ENCODE measurements at regions not wholly inside any gene's neighbourhood (a gene's known extent, or its start where the extent isn't known, plus 50 kb on each side); places are given as distances from the start of the nearest gene placed in this dataset.

DNA sequence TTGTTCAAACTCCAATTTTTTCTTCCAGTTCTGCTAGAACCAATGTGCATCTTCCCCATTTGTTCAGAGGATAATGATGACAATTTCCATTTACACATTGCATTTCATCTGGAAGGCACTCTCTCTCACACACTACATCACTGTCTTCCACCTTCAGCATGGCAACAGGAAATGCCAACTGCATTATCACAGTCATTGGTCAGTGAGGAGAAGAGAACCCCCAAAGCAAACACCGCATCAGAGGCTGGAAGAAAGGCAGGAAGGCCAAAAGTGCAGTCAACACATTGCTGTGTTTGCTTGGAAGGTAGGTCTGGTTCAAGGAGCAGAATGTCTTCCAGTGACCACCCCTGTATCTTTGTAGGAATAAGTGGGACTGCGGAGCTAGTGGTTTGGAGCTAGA, 192.2 kb upstream of the RHOBTB1 start:
- no peak for DNase-seq

DNA sequence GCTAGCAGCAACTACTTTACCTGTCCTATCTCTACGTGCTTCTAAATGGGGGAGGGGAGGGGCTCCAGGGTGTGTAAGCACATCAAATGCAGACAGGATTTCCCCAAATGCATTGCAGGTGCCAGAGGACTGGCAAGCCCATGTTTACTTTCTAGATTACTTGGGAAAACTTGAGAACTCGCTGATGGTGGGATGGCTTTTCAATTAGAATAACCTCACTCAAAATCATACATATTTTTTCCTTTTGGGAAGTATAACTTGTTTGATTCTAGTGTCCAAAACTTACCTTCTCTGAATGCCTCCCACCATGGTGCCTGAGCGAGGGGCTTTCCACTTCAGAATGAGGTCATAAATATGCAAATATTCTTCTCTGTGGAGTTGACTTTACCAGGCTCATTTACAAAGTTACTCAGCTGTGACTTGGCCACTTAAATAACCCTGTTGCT, 191.3 kb upstream of the RHOBTB1 start:
- DNase-seq: no peak

DNA sequence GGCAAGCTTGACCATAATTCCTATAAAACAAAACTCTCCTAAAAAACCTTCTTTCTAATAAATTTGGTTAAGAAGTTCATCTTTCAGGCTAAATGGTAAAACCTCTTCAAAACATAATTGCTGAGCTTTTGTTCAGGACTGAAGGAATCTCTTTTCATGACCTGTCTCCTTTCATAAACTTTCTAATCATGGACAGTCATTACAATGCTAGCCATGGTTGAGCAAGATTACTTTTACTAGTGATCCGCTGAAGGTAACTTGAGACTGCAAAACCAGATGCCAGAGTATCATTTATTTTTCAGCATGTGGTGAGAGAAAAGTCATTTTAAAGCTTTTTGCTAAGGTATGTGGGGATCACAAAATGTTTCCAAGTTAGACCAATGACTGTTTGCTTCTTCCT, 186.4 kb upstream of the RHOBTB1 start:
- DNase-seq: no peak

DNA sequence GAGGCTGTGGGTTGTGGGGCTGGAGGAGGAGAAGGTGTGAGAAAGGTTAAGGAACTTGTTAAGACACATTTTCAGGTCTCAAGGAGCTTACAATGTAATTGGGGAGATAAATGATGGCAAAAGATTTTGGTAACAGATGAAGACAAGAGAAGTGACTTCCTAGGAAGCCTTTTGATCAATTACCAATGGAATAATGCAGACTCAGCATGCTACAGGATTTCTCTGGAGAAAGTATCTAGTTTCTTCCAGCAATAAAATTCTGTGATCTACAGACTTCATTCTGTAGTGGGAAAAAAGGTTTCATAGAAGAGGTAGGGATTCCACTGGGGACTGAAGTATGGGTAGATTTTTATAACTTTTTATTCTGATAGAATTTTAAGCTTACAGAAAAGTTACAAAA, 184.2 kb upstream of the RHOBTB1 start:
- no peak for DNase-seq

DNA sequence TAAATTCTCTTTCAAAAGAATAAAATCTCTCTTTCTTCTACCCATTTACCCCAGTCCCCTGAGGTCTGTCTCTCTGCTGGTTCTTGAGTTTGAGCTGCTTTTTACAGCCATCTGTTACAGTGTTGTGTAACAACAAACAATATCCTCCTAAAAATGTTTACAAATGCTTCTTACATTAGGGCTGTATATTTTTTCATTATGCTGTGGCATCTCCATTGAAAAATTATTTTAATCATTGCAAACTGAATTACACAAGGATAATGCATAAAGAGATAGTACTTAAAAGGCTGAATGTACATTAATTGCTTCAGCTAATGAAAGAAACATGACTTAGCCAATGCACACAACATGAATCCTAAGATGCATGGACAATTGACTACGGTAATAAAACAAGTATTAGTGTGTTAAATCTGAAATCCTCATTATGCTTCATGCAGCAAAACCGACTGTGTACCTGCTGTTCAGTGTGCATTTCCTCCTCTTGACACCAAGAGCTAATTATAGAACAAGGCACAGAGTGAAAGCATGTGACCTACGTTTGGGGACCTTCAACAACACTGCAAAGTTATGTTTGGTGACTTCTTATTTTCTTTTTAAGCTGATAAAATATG, 181.7 kb upstream of the RHOBTB1 start:
- DNase-seq: no peak

DNA sequence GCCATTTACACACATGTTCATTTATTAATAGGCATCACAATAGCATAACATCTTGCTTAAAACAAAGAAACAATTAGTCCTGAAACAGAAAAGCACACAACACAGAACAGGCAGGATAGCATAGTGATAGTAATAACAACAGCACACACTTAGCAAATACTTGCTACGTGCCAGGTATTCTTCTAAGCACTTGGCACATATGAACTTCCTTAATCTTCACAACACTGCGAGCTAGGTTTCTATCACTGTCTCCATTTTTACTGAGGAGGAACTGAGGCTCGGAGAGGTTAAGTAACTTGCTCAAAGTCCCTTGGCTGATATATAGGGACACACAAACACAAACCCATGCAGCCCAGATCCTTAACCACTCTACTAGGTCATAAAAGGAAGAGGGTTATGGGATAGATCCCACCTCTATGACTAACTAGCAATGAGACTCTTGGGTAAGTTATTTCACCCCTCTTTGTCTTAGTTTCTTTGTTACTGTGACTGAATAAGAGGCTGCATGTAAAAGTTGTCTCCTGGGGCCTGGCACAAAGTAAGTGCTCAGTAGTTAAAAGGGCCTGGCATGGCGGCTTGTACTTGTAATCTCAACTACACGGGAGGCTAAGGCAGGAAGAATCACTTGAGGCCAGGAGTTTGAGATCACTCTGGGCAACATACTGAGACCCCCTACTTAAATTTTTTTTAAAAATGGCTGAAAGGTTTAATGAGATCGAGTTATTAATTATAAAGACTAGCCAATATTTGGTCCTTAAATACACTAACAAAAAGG, 181.0 kb upstream of the RHOBTB1 start:
- DNase-seq: no peak

DNA sequence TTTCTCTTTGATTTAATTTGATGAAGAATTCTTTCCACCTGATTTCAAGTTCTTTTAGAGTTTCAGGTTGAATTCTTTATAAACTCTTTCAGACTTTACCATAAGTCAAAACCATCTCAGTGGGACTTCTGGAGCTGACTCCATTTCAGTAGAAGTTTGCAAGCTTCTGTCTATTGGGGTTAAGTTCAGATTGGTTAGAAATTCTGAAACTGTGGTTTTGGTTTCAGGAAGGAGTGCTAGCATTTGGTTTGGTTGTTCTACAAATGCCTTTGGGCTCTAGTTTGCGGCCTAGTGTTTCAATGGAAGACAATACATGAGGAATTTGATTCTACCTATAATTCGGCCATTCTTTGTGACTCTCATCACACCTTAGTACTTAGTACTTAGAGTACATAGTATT, 176.8 kb upstream of the RHOBTB1 start:
- no peak for DNase-seq

DNA sequence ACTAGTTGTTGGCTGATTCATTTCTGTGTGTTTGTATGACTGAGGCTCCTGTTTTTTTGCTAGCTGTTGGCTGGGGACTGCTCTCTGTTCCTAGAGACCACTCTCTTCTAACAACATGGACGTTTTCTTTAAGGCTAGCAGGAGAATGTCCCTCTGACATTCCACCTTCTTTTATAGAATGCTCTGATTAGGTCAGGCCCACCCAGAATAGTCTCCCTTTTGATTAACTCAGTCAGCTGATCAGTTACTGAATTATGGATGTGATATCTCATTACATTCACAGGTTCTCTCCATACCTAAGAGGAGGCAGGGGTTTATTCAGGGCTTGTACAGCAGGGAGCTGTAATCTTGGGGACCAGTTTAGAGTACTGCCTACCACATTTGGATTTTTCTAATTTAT, 175.6 kb upstream of the RHOBTB1 start:
- DNase-seq: no peak

DNA sequence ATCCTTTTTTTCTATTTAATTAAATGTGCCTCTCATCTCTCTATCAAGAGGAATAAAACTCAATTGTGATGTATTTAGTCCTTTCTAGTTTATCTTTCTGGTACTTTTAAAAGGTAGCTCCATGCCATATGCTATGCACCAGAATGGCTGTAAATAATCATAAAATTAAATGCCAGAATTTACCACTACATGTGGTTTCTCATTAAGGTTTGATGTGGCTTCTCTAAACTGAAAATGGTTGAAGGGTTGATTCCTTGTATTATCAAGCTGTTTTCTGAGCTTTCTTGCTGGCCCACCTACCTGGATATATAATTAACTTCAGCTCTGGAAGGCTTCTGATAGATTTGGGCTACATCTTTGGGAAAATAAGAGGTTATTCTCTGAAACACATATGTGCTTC, 171.9 kb upstream of the RHOBTB1 start:
- DNase-seq: no peak

DNA sequence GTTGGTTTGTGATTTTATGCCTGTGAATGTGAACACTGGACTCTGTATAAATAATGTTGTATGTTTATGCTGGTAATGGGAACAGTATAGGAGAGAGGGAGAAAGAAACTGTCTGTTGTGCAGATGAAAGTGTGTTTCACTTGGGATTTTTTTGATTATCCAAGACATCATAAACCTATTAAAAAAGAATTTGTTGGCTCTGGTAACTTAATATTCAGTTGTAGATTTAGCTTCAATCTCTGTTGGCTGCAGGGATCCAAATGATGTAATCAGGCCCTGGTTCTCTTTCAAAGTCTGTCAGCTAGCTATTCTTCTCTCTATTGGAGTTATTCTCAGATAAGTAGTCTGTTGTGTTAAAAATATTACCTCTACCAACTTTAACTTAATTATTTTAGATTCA, 168.8 kb upstream of the RHOBTB1 start:
- DNase-seq: no peak

DNA sequence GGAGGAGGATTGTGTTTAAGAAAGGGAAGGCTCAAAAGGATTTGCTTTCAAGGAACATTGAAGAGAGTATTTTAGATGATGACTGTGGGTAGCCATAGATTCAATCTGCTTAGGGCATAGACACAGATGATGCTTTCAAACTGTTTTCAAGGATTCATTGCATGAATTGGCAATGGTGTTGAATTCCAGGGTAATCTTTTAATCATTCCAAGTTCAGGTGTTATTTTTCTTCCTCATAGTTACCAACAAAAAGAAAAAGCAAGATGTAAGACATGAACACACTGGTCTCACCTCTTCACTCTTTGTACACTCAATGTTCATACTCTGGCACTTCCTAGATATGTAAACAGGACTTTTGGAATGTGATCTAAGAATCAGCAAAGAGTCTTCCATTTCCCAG, 167.0 kb upstream of the RHOBTB1 start:
- DNase-seq: no peak

DNA sequence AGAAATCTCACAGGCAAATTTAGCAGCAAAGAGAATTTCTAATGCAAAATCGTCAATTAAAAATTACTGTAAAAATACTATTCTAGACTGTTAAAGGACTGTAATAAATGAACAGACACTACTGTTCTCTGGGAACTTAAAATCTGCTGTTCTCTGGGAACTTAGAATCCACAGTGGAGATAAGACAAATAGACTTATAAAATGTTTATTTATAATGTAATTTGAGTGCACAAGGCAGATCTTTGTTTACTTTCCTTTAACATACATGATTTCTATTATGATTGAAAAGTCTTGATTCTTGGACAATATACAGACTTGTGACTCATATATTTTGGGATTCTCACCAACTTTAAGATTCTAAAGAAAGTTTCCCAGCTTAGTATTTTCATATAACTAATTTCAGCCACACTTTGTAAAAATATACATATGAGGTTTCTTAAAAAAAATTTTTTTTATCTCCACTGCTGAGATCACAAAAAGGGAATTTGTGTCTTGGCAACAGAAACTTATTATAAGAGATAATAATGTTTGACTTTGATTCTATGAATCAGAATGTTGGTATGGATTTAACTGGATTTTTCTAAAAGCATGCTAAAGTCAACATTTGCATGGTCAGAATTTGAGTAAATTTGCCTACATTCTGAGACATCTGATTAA, 166.3 kb upstream of the RHOBTB1 start:
- DNase-seq: no peak

DNA sequence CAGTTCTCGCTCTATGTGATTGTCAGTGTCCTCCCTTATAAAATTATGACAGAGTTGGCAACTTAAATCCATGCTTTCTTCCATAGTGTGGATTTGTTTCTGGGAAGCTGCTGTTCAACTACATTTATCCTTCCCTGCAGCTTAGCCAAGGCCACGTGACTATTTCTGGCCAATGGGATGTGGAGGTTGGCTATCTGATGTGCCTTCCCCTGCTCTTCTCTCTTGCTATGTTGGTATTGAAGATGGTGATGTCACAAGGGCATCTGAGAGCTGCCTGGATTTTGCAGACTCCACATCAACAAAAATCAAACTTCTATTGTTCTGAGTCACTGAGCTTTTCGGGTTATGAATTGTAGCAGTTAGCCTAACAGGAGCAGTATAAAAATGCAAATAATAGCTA, 164.9 kb upstream of the RHOBTB1 start:
- no peak for DNase-seq

DNA sequence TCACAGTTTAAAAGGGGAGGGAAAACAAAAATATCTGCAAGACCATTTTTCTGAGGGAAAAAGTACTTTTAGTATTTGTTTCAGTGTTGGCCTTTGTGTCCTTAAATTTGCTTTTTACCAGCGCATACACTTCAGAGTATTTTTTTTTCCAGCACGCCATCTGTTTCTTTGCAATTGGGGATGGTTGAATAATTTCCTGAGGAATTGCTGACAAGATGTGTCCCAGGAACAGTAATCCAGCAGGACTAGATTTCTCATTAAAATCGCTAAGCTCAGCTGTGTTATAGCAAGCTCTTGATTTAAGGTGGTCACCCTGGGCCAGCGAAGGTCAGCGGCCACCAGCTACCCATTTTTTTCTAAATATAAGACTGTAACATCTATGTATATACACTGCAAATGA, 156.9 kb upstream of the RHOBTB1 start:
- no peak for DNase-seq

DNA sequence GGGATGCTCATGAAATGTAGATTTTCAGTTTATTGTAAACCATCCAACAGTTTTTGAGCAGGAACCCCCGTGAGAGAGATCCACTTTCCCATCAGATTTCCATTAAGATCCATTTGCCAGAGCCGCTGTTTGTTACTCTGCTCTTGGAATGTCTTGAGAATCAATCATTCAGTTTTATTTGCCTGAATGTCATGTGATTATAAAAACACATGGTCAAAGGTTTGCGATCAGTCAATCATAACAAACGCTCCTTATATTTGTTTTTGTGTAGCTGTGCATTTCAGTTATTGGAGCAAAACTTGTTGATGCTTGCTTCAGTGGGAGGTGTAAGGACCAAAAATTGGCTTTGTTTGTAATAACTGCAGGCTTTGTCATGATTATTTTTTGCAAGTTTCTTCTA, 155.8 kb upstream of the RHOBTB1 start:
- DNase-seq: no peak

DNA sequence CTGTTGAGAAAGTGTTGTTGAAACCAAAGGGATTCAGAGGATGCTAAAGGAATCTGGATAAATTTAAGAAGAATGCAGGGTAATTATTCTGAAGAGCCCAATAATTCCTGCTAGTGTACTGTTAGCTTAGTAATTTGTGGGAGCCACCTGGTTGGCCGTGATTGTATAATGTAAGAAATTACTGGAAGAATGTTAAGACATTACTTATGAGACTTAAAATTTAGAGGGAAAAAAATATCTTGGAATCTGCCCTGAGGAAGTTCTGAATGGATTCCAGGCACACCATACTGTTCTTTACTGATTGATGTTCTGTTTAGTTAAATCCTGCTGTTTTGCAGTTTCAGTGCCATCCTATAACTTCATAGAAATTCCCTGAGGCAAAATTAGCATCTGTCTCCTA, 155.0 kb upstream of the RHOBTB1 start:
- no peak for DNase-seq

DNA sequence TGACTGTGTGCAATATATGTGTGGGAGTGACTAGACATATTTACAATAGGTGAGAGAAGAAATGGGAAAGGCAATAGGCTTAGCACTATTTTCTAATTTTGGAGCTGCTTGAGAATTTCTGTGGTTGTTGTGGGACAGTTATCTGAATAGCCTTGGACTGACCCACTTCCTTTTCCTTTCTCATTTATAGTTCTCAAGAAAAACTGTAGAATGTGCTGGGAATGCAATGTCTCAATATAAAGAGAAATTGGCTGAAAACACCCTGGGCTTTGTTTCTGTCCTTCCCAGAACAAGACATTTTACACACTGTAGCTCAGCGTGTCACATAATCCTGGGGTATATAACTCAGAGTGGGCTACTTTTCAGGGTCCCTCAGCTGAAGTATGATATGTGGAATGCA, 153.0 kb upstream of the RHOBTB1 start:
- DNase-seq: no peak

DNA sequence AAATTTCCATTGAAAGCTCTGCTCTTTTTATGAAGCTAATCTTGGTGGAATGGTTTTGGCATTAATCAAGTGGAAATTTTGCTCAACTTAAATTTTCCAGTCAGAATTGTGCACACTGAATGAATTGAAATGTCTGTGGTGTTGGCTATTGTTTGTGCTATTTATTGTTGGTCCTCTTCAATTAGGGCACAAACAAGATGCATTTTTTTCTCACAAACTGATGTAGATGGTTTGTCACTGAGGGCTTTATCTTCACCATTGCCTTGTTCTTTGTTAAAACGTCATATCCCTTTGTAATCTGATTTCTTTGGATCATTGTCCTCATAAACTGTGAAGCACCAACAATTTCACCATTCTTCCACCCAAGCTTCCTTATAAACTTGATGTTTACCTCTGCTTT, 152.1 kb upstream of the RHOBTB1 start:
- no peak for DNase-seq

DNA sequence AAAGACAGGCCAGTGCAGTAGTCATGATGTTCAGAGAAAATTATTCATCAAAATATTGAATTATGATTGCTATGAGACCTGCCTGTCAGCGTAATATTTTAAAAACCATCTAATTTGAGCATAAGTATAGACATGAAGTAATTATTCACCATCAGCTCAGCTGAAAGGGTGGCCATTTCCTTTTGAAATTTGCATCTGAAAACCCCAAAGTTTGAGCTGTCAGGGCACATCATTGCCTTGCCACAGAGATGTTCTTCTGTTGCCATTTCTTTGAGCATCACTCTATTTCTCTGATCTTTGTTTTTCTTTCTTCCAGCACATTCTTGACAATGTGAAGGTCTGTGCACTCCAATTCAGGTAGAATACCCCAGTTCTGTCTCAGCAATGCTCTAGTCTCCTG, 147.5 kb upstream of the RHOBTB1 start:
- DNase-seq: no peak

DNA sequence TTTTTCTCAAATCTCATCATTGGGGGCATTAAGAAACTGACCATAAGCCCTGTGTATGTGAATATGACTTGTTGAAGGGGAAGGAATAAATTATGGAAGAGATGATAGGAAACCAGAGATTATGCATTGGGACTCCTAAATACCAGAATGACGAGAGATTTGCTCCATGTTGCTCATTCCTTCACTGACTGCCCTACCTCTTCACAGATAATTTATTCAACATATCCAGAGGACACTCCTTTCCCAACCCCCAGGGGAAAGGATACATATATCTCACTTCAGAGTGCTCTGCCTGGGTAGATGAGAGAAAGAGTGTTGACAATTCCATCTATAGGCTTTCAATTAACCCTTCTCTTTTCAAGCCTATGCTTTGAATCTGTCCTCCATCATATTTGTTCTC, 145.3 kb upstream of the RHOBTB1 start:
- DNase-seq: no peak

DNA sequence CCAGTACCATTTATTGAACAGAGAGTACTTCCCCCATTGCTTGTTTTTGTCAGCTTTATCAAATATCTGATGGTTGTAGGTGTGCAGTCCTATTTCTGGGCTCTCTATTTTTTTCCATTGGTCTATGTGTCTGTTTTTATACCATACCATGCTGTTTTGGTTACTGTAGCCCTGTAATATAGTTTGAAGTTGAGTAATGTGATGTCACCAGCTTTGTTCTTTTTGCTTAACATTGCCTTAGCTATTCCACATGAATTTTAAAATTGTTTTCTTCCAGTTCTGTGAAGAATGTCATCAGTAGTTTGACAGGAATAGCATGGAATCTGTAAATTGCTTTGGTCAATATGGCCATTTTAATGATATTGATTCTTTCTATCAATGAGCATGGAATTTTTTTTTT, 140.5 kb upstream of the RHOBTB1 start:
- DNase-seq: no peak

DNA sequence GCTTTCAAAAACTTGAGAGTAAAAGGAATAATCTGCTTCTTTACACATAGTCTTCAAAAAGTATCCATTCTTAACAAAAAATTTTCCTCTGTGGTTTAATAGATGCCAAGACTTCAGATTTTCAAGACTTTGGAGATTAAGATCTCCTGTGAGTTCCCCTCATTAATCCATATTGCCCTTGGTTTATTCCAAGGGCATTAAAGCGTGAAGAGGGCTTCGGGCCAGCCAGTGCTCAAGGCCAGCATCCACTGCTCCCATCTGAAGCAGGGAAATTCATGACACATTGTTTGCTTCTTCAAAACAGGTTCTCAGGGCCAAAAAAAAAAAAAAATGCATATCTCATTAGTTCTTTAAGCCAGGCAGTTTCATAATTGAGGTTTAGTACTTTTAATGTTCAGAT, 137.3 kb upstream of the RHOBTB1 start:
- DNase-seq: no peak

DNA sequence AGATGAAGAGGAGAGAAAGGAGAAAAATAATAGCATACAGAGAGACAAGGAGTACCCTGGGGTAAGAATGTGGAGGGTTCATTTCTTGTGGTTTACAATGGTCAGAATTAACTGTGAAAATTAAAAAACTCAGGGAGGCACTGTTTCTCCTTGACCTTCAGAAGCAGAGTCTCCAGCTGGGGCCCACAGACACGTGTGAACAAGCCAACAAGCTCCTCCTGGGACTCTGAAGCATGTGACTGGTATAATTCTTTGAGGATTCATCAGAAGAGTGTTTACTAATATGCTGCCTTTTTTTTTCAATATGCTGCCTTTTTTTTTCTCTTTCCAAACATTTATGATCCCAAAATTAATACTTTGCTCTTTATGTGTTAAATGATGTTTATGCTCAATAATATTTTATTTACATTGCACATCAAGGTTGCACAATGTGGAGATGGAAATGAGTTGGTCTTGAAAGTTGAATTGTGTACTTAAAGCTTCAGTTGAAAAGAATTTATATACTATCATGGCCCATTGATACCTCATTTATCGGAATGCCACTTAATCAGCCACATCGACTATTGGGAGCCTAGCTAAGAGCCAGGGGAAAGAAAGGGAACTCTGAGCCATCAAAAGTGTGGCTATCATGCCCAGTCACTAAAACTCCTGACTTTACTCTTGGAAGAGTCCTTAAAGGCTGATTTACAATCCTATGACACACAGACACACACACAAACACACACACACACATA, 134.7 kb upstream of the RHOBTB1 start:
- DNase-seq: no peak
